NCI-H1436 treated with DMSO at 0.1 percent for 48 hours (cell line): ENCODE measurements at regions not wholly inside any gene's neighbourhood (a gene's known extent, or its start where the extent isn't known, plus 50 kb on each side); places are given as distances from the start of the nearest gene placed in this dataset.
"Not testable (repeated sequence)": the region's sequence is repeated elsewhere in the genome, so short reads cannot be mapped to it uniquely, and the experiment has no call there.

Experiments used
- DNase-seq: peaks from one replicate; lab custom pipeline; 2025; lab: John Stamatoyannopoulos, UW

DNA sequence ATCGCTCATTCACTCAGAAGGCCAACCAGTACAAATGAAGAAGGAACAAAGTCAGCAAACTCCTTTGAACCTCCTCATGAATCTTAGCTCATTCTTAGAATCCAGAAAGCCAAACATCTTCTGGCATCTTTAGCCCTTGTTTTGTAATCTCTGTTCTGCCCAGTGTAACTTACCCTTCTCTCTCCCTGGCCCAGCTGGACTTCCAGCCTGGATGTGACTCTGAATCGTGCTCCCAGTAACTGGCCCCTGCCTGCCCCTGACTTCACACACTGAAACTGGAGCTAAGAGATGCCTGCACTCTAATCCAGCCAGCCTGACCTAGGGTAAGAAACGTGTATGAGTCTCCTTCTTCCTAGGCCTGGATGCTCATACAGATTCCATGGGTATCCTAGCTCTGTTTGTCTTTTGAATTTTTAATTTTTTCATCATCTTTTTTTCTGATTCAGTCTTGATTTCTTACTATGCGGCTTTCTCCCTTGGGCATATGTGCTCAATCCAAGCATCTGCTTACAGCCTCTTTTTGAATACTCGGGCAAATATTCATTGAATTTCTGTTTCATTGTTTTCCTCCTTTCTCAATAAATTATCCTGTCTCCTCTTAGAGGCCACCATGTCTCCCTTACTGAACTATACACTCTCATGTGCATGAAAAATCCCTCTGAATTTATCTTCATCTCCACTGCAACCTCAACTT lies 845.6 kb upstream of the AUTS2 start:
- no peak for DNase-seq

- DNase-seq: no peak
Observed at GRCh38 chr7:68754414-68754813, 843.9 kb upstream of the AUTS2 start.

DNA sequence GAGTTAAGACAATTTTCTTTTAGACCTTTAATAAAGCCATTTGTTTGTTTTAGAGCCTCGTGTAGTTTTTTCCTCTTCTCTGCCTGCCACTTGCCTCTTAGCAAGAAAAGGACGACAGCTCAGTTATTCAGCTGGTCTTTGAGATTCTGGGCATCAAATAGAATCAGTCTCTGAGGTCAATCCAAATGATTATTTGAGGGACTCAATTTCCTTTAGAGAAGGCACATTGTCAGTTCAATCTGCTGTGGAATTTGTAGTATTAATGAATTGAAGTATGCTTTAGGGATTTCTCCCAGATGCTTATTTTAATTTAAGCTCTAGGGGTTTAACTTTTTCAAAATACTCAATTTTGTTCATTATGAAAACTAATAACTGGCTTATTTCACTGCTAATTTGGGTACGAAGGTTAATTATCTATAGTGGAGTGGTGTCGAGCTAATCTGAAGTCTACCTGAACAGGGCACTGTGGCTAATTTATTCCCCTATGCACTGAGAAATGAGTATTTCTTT lies 841.2 kb upstream of the AUTS2 start:
- no peak for DNase-seq

DNA sequence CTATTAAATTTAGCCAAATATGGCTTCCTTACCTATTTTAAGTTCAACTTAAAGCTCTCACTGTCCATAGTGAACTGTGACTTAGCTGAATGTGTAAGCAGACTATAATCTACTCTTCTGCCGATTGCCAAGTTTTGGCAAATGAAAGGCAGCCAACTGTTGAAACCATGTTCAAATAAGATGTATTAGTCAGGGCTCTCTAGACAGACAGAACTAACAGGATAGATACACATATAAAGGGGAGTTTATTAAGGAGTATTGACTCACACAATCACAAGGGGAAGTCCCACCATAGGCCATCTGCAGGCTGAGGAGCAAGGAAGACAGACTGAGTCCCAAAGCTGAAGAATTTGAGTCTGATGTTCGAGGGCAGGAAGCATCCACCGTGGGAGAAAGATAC lies 837.7 kb upstream of the AUTS2 start:
- no peak for DNase-seq

DNA sequence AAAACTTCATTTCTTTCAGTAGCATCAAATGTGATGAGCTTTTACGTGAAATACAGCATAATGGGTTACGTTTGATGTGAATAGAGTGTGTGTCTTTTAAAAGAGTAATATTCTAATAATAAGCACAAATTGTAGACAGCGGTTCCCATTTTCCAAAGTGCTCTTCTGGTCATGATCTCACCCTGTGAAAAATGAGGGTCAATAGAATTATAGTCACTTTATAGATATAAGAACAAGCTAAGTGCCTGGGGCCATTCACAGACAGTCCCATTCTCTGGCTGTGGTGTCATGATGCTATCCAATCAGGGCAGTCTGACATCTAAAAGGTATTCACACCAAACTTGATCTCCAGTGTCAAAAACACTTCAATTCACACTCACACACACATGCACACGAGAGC lies 830.8 kb upstream of the AUTS2 start:
- no peak for DNase-seq

DNA sequence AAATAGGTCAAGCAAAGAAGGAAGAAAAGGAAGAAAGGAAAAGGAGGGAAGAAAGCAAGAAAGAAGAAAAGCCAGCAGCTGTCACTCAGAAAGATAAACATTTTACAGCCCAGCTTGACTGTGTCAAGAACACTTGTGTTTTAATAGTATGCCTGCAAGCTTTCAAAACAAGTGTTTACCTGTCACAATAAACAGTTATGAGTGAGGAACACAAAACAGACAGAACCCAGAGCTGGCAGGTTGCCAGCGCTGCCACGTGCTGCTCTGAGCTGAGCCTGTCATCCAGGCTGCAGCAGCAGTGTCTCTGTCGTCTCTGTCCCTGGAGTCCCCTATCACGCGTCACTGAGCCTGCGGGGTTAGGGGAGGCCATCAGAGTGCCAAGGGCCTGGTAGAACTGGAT lies 827.6 kb upstream of the AUTS2 start:
- DNase-seq: no peak

GRCh38 chr7:68776326-68776725 lies 821.9 kb upstream of the AUTS2 start:
- no peak for DNase-seq

DNA sequence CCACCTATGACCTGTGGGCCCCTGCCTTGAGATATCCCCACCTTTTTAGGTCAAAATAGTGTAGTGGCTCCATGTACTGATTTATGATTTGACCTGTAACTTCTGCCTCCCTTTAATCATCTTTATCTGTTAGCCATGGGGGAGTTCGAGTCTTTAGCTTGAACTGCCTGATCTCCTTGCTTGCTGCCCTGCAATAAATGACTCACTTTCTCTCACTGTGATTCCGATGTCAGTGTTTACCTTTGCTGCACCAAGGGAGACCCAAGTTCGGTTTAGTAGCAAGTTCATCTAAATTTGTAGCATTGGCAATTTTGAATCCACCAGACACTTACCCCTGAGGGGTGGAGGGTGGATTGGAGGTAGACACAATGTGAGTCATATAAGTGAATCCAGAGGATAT lies 814.6 kb upstream of the AUTS2 start:
- no peak for DNase-seq

GRCh38 chr7:68785036-68785435 lies 813.2 kb upstream of the AUTS2 start:
- DNase-seq: no peak

DNA sequence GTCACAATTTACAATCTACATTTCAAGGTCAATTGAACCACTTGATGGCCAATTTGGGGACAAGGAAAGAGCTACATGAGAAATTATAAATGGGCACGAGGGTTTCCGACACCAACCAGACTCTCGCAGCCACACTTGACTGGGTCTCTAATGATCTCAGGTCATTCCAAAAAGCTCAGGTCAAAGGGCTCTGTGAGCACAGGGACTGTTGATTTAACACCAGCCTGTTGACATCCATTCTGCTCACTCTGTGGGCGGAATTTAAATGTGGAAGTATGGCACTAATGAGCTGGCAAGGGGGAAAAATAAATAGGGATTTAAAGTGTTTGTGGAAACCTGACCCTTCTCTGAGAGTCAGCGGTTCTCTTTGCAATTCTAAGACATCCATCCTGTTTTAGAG lies 810.7 kb upstream of the AUTS2 start:
- no peak for DNase-seq

GRCh38 chr7:68788529-68788928 lies 809.7 kb upstream of the AUTS2 start:
- not testable (repeated sequence) for DNase-seq

- DNase-seq: peak; percentile 47
Observed at GRCh38 chr7:68789597-68789996, 808.7 kb upstream of the AUTS2 start.

DNA sequence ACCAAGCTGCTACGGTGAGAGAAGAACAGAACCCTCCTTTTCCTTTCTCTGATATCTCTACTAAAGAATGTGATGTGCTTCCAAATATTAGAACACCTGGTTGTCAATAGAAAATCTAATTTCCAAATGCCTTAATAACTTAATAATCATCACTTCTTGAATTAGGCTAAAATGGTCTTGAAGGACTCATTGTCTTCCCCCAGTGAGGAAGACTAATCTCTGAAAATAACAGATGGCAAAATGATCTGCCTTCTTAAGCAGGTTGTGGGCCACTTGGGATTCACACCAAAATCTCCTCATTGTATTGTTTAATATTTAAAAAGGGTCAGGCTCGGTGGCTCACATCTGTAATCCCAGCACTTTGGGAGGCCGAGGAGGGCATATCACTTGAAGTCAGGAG lies 805.9 kb upstream of the AUTS2 start:
- no peak for DNase-seq

DNA sequence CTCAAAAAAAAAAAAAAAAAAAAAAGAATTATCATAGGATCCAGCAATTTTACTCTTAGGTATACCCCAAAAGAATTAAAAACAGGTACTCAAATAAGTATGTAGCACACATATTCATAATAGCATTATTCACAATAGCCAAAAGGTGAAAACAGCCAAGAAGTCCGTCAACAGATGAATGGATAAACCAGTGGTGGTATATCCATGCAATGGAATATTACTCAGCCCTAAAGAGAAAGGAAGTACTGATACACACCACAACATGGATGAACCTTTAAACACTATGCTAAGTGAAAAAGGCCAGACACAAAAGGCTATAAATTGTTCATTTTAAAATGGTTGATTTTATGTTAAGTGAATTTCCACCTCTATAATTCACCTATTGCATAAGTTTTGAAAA lies 804.8 kb upstream of the AUTS2 start:
- no peak for DNase-seq

- no peak for DNase-seq
Observed at GRCh38 chr7:68800316-68800715, 798.0 kb upstream of the AUTS2 start.

DNA sequence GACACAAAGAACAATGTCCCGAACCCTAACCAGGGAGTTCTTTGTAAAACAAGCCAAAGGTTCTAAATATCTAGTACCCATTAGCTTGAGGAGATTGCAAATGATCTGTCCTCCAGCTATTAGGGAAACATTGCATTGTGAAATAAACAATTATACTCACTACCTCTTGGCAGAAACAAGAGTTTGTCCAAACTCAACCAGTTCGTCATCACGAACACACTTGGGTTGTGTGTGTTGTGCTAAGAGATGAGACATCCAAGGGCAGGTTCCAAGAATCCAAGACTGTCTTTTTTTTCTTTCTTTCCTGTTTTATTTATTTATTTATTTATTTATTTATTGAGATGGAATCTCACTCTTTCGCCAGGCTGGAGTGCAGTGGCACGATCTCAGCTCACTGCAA lies 793.1 kb upstream of the AUTS2 start:
- no peak for DNase-seq

DNA sequence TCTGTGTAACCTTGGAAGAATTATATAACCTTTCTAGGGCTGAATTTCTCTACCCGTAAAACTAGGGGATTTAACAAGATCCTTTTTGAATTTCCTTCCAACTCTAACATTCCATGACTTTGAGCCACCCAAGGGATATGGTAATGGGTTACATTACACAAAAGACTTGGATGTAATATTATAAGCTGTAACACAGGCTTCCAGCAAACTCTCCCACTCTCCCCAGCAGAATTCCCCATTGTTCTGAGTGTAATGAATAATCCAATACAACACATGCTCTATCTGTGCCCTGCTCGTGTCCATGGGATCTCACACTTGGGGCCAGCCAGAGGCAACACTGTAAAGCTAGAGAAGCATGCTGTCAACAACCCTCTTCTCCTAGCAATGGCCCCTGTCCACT lies 790.6 kb upstream of the AUTS2 start:
- DNase-seq: no peak

- DNase-seq: peak; percentile 64
Observed at GRCh38 chr7:68813551-68814080, 784.7 kb upstream of the AUTS2 start.

- DNase-seq: no peak
Observed at GRCh38 chr7:68816491-68816890, 781.8 kb upstream of the AUTS2 start.

DNA sequence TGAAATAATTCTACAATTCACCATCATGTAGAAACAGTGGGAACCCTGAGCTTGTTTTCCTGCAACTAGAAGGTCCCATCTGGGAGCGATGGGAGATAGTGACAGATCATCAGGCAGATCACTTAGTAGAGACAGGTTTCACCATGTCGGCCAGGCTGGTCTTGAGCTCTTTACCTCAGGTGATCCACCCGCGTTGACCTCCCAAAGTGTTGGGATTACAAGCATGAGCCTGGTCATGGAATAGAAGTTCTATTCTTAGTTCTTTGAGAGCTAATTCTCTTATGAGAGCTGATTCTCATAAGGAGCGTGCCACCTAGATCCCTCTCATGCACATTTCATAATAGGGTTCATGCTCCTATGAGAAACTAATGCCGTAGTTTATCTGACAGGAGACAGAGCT lies 778.0 kb upstream of the AUTS2 start:
- DNase-seq: no peak

DNA sequence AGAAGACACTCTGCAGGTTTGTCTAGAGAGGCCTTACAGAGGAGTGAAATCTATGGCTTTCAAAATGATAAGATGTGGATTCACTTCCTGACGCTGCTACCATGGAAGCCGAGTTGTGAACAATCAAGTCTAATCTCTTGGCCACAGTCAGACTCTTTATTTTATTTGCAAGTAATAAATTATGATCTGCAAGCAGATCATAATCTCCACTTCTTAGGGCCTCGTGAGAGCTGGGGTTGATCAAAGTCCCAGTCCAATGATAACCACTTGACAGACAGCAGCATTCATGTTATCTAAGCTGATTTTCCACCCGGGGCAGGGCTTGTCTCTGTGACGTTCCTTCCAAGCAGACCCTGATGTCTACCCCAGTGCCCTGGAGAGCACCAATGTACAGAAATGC lies 776.4 kb upstream of the AUTS2 start:
- DNase-seq: no peak

DNA sequence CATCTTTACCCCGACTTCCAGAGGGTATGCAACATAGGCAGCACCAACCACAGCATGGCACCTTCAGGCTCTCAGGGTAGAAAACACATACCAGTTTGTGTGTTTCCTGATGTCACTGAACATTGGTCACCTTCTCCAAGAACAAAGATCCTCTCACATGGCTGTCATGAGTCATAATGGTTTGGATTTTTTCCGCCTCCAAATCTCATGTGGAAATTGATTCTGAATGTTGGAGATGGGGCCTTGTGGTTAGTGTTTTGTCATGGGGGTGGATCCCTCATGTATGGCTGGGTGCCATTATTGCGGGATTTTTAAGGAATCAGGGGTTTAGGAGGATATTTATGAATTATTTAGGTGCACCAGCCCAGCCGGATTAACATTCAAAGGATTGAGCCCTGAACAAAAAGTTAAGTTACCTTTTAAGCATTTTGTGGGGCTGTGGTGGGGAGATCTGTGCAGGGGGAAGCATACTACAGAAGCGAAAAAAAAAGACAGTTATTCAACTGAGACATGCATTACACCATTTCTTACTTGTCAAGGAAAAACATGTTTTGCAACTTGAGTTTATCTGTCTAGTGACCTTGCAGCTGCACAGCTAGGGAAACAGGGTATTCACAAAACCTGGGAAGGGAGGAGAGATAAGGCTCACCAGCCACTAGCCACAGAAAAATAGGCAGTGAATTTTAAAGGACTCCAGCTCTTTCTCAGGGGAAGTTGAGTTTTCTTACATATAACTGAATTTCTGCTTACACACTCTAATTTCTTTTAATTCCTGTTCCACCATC lies 774.1 kb upstream of the AUTS2 start:
- no peak for DNase-seq

- no peak for DNase-seq
Observed at GRCh38 chr7:68828575-68828974, 769.7 kb upstream of the AUTS2 start.
